Mammary epithelial cell (primary cell): ENCODE measurements at regions not wholly inside any gene's neighbourhood (a gene's known extent, or its start where the extent isn't known, plus 50 kb on each side); places are given as distances from the start of the nearest gene placed in this dataset.

Source experiments
- EZH2 ChIP-seq: IDR thresholded peaks from 2 replicates; pipeline ENCODE4 v1.6.1; 2012; ENCODE audit warnings: low read length, inconsistent platforms, borderline replicate concordance
- TF ChIP-seq, protein P1 (sequence below), 2 donors: IDR thresholded peaks in 1 of 2; conservative IDR thresholded peaks in 1 of 2; 2 replicates each; pipeline ENCODE4 v1.5.1; 2011 to 2012; ENCODE audit warnings: inconsistent platforms in 2 of 2, low read length in 2 of 2, mild to moderate bottlenecking in 2 of 2, control low read depth in 1 of 2, low read depth in 1 of 2; ENCODE audit not compliant: insufficient read depth in 1 of 2; ENCODE audit errors: extremely low read depth in 1 of 2

DNA sequence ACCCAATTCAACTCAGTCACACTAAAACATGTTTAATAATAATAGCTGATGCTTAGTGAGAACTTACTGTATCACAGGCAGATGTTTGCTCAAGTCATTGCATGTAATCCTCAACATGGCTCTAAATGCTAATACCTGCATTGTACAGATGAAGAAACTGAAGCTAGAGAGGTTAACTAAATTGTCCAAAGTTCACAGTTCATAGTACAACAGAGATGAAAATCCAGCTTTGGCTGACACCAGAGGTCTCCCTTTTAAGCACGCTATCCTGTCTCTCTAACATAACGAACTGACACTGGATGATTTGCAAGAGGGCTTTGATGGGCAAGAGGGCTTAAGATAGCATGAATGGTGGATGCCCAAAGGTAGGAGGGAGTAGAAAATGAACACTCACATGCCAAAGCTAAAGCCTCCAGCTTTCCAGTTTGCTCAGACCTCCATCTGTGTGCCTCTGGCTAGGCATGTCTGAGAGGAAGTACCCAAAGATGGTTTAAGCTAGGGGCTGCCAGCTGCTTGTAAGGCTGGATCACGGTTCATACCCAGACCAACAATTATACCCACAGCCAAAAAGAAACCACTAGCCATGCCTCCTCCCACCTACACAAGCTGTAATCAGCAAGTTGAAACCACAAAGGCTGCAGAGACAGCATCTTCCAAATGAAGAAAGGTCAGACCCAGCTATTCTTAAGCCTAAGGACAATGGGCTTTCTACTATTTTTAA is 196.9 kb upstream of the UBL3 start:
- TF ChIP-seq, protein P1, sequence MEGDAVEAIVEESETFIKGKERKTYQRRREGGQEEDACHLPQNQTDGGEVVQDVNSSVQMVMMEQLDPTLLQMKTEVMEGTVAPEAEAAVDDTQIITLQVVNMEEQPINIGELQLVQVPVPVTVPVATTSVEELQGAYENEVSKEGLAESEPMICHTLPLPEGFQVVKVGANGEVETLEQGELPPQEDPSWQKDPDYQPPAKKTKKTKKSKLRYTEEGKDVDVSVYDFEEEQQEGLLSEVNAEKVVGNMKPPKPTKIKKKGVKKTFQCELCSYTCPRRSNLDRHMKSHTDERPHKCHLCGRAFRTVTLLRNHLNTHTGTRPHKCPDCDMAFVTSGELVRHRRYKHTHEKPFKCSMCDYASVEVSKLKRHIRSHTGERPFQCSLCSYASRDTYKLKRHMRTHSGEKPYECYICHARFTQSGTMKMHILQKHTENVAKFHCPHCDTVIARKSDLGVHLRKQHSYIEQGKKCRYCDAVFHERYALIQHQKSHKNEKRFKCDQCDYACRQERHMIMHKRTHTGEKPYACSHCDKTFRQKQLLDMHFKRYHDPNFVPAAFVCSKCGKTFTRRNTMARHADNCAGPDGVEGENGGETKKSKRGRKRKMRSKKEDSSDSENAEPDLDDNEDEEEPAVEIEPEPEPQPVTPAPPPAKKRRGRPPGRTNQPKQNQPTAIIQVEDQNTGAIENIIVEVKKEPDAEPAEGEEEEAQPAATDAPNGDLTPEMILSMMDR (conservative IDR thresholded peaks at IDR 0.05 in 1 of 2, IDR thresholded peaks at IDR 0.05 in 1 of 2; ENCODE audit: extremely low read depth in 1 of 2, insufficient read depth in 1 of 2, low read depth in 1 of 2, low read length in 2 of 2): no peak
- TF ChIP-seq EZH2: no peak
